ENCODE measurements at regions not wholly inside any gene's neighbourhood (a gene's known extent, or its start where the extent isn't known, plus 50 kb on each side); places are given as distances from the start of the nearest gene placed in this dataset.
"Not testable (repeated sequence)": the region's sequence is repeated elsewhere in the genome, so short reads cannot be mapped to it uniquely, and the experiment has no call there.

- no peaks in the 10 kb centered on the region for H3K27me3 ChIP-seq (ENCODE audit: control insufficient read depth, extremely low read depth, insufficient read depth, low read length)
- DNase-seq (ENCODE audit: low read depth, low spot score) = no peak
- no peaks in the 10 kb centered on the region for H3K9me3 ChIP-seq (ENCODE audit: control insufficient read depth, low read depth, low read length)
- no peaks in the 10 kb centered on the region for H3K36me3 ChIP-seq (ENCODE audit: control insufficient read depth in 2 of 2, extremely low read depth in 1 of 2, insufficient read depth in 2 of 2, low read length in 2 of 2)
- no peak for FAIRE-seq
- no peak for TF ChIP-seq CTCF (optimal IDR thresholded peaks at IDR 0.05 in 1 of 3, IDR thresholded peaks at IDR 0.05 in 1 of 3, conservative IDR thresholded peaks at IDR 0.05 in 1 of 3; ENCODE audit: extremely low read depth in 1 of 3, insufficient read depth in 2 of 3, low read length in 3 of 3)
- TF ChIP-seq EZH2 (IDR thresholded peaks at IDR 0.05; ENCODE audit: low read length) = no peak
- no peak overlapping the region for H3K9ac ChIP-seq (ENCODE audit: control insufficient read depth, extremely low read depth, insufficient read depth, low read length)
- no peak overlapping the region for H2AFZ ChIP-seq (ENCODE audit: control insufficient read depth, low read length)
- H3K9me1 ChIP-seq (ENCODE audit: control insufficient read depth, extremely low read depth, insufficient read depth, low read length) = no peaks in the 10 kb centered on the region
- no peak overlapping the region for H3K4me3 ChIP-seq (ENCODE audit: control insufficient read depth in 2 of 3, extremely low read depth in 1 of 3, insufficient read depth in 2 of 3, low read depth in 1 of 3, low read length in 3 of 3)
- dilution Hi-C loops (cut with MboI; ENCODE audit: extremely low pct_ligation_motif_present, low sequenced_read_pairs) = no loop called here
- no peaks in the 10 kb centered on the region for H4K20me1 ChIP-seq (ENCODE audit: control insufficient read depth, extremely low read depth, insufficient read depth, low read length)
- H3K4me1 ChIP-seq (ENCODE audit: control insufficient read depth, extremely low read depth, insufficient read depth, low read length) = no peaks in the 10 kb centered on the region
- no peaks in the 10 kb centered on the region for H3K79me2 ChIP-seq (ENCODE audit: control insufficient read depth, insufficient read depth, low read length)
- no peak overlapping the region for H3K4me2 ChIP-seq (ENCODE audit: control insufficient read depth, extremely low read depth, insufficient read depth, low read depth, low read length)
- no peak overlapping the region for H3K27ac ChIP-seq (ENCODE audit: control insufficient read depth, insufficient read depth, low read length)
These were observed 126.9 kb upstream of the PRICKLE1 start for GRCh38 chr12:42716491-42716891.

GRCh38 chr12:42713566-42713965 lies 124.0 kb upstream of the PRICKLE1 start:
- H3K27ac ChIP-seq (ENCODE audit: control insufficient read depth, insufficient read depth, low read length); H3K4me2 ChIP-seq (ENCODE audit: control insufficient read depth, extremely low read depth, insufficient read depth, low read depth, low read length); dilution Hi-C loops (cut with MboI; ENCODE audit: extremely low pct_ligation_motif_present, low sequenced_read_pairs); H3K79me2 ChIP-seq (ENCODE audit: control insufficient read depth, insufficient read depth, low read length); H3K4me3 ChIP-seq (ENCODE audit: control insufficient read depth in 2 of 3, extremely low read depth in 1 of 3, insufficient read depth in 2 of 3, low read depth in 1 of 3, low read length in 3 of 3); DNase-seq (ENCODE audit: low read depth, low spot score); H3K27me3 ChIP-seq (ENCODE audit: control insufficient read depth, extremely low read depth, insufficient read depth, low read length); FAIRE-seq; H3K9me1 ChIP-seq (ENCODE audit: control insufficient read depth, extremely low read depth, insufficient read depth, low read length); H3K36me3 ChIP-seq (ENCODE audit: control insufficient read depth in 2 of 2, extremely low read depth in 1 of 2, insufficient read depth in 2 of 2, low read length in 2 of 2); H3K9ac ChIP-seq (ENCODE audit: control insufficient read depth, extremely low read depth, insufficient read depth, low read length); H3K9me3 ChIP-seq (ENCODE audit: control insufficient read depth, low read depth, low read length); H4K20me1 ChIP-seq (ENCODE audit: control insufficient read depth, extremely low read depth, insufficient read depth, low read length); H2AFZ ChIP-seq (ENCODE audit: control insufficient read depth, low read length); H3K4me1 ChIP-seq (ENCODE audit: control insufficient read depth, extremely low read depth, insufficient read depth, low read length): not testable (repeated sequence)

- H3K9me1 ChIP-seq (ENCODE audit: control insufficient read depth, extremely low read depth, insufficient read depth, low read length); DNase-seq (ENCODE audit: low read depth, low spot score); H3K4me3 ChIP-seq (ENCODE audit: control insufficient read depth in 2 of 3, extremely low read depth in 1 of 3, insufficient read depth in 2 of 3, low read depth in 1 of 3, low read length in 3 of 3); H3K79me2 ChIP-seq (ENCODE audit: control insufficient read depth, insufficient read depth, low read length); H3K4me2 ChIP-seq (ENCODE audit: control insufficient read depth, extremely low read depth, insufficient read depth, low read depth, low read length); H3K27ac ChIP-seq (ENCODE audit: control insufficient read depth, insufficient read depth, low read length); dilution Hi-C loops (cut with MboI; ENCODE audit: extremely low pct_ligation_motif_present, low sequenced_read_pairs); H3K9me3 ChIP-seq (ENCODE audit: control insufficient read depth, low read depth, low read length); H3K27me3 ChIP-seq (ENCODE audit: control insufficient read depth, extremely low read depth, insufficient read depth, low read length); H3K36me3 ChIP-seq (ENCODE audit: control insufficient read depth in 2 of 2, extremely low read depth in 1 of 2, insufficient read depth in 2 of 2, low read length in 2 of 2); H4K20me1 ChIP-seq (ENCODE audit: control insufficient read depth, extremely low read depth, insufficient read depth, low read length); FAIRE-seq; H3K9ac ChIP-seq (ENCODE audit: control insufficient read depth, extremely low read depth, insufficient read depth, low read length); H2AFZ ChIP-seq (ENCODE audit: control insufficient read depth, low read length): not testable (repeated sequence)
- H3K4me1 ChIP-seq (ENCODE audit: control insufficient read depth, extremely low read depth, insufficient read depth, low read length) = peaks cover 22% of the 10 kb centered on the region
These were observed 118.8 kb upstream of the PRICKLE1 start for GRCh38 chr12:42708374-42708773.

Measured in keratinocyte (primary cell).